KOPT-K1 (cell line): ENCODE measurements at regions not wholly inside any gene's neighbourhood (a gene's known extent, or its start where the extent isn't known, plus 50 kb on each side); places are given as distances from the start of the nearest gene placed in this dataset.

Source experiments
- H3K27ac ChIP-seq: fragments of 200-600 bp; sonication (generic); 2 replicates; pipeline ENCODE4 v1.5.1; 2016; ENCODE audit warnings: antibody characterized with exemption, mild to moderate bottlenecking, low read depth, low read length; ENCODE audit not compliant: poor library complexity, severe bottlenecking
- H3K36me3 ChIP-seq: fragments of 200-600 bp; sonication (generic); 2 replicates; pipeline ENCODE4 v1.5.1; 2017; ENCODE audit warnings: antibody characterized with exemption, mild to moderate bottlenecking, low read length, moderate library complexity; ENCODE audit not compliant: insufficient read depth
- H3K9me3 ChIP-seq: fragments of 200-600 bp; sonication (generic); 2 replicates; pipeline ENCODE4 v1.5.1; 2017; ENCODE audit warnings: antibody characterized with exemption, low read length, mild to moderate bottlenecking; ENCODE audit not compliant: insufficient read depth, poor library complexity, severe bottlenecking

GRCh38 chr2:145049475-145049874 is 529.6 kb upstream of the ZEB2 start:
- Histone ChIP-seq H3K36me3 (no peaks in the 10 kb centered on the region), H3K27ac (no peak overlapping the region)

DNA sequence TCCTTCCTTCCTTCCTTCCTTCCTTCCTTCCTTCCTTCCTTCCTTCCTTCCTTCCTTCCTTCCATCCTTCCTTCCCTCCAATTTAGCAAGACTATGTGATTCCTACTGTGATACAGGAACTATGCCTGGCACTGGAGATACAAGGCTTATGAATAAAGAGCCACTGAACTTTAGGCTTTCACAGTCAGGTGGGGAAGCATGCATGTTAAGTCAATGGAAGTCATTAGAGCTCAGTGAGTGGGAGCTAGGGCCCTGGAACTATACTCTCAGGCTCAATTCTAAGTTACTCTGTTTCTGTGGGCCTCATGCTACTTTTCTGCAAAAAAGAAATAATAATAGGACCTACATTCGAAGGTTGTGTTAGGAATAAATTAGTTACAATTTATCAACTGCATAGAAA is 527.6 kb upstream of the ZEB2 start:
- Histone ChIP-seq H3K36me3 (no peaks in the 10 kb centered on the region), H3K9me3 (no peaks in the 10 kb centered on the region), H3K27ac (no peak overlapping the region)

More at GRCh38 chr2:145049475-145049874, 529.6 kb upstream of the ZEB2 start:
- H3K9me3 ChIP-seq, result no peaks in the 10 kb centered on the region

GRCh38 chr2:145044491-145044890 is 524.6 kb upstream of the ZEB2 start:
- Histone ChIP-seq H3K36me3 (no peaks in the 10 kb centered on the region), H3K27ac (no peak overlapping the region), H3K9me3 (no peaks in the 10 kb centered on the region)

GRCh38 chr2:145043399-145043834 is 523.5 kb upstream of the ZEB2 start:
- H3K36me3 ChIP-seq, result no peaks in the 10 kb centered on the region
- no peaks in the 10 kb centered on the region for H3K9me3 ChIP-seq
- H3K27ac ChIP-seq, result no peak overlapping the region

GRCh38 chr2:145041706-145042105 is 521.8 kb upstream of the ZEB2 start:
- H3K9me3 ChIP-seq, result no peaks in the 10 kb centered on the region
- no peaks in the 10 kb centered on the region for H3K36me3 ChIP-seq
- no peak overlapping the region for H3K27ac ChIP-seq

DNA sequence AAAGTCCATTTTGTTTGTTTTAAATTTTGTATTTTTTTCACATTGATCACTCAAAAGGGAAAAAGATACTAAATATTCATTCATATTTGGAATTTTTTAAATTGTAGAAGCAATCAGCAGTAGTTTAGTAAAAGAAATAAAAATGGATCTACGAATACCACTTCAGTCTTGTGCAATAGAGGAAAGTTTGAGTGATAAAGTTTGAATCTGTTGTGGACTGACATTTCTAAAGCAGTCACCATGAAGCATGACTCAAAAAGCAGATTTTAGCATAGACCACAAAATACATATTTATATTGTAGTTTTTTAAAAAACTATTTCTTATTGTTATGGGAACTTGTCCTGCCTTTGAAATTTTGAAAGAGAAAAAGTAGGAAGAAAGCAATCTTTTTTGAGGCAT is 520.5 kb upstream of the ZEB2 start:
- Histone ChIP-seq H3K36me3 (no peaks in the 10 kb centered on the region), H3K27ac (no peak overlapping the region), H3K9me3 (no peaks in the 10 kb centered on the region)

- Histone ChIP-seq H3K27ac (no peak overlapping the region), H3K9me3 (no peaks in the 10 kb centered on the region)
Observed at GRCh38 chr2:145038041-145038525, 518.2 kb upstream of the ZEB2 start.

GRCh38 chr2:145036421-145037011 is 516.6 kb upstream of the ZEB2 start:
- no peaks in the 10 kb centered on the region for H3K9me3 ChIP-seq
- H3K27ac ChIP-seq, result no peak overlapping the region
- no peaks in the 10 kb centered on the region for H3K36me3 ChIP-seq

More at GRCh38 chr2:145038041-145038525, 518.2 kb upstream of the ZEB2 start:
- no peaks in the 10 kb centered on the region for H3K36me3 ChIP-seq

- no peaks in the 10 kb centered on the region for H3K9me3 ChIP-seq
- H3K36me3 ChIP-seq, result no peaks in the 10 kb centered on the region
- no peak overlapping the region for H3K27ac ChIP-seq
Observed at GRCh38 chr2:145034511-145034910, 514.6 kb upstream of the ZEB2 start.

DNA sequence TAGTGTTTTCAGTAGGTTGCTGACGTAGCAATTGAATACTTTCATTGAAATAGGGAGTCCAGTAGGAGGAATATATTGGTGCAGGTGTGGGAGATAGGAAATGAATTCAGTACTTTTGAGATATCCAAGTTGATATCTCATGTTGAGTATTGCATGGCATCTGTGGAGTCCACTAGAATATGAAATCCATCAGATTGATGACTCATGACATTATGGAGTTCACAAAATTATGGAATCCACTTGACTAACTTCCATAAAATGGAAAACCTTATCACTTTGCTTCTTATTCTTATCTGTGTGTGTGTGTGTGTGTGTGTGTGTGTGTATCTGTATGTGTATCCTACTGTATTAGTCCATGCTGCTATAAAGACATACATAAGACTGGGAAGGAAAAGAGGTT is 513.5 kb upstream of the ZEB2 start:
- Histone ChIP-seq H3K36me3 (no peaks in the 10 kb centered on the region), H3K27ac (no peak overlapping the region), H3K9me3 (no peaks in the 10 kb centered on the region)

GRCh38 chr2:145032791-145033190 is 512.9 kb upstream of the ZEB2 start:
- no peaks in the 10 kb centered on the region for H3K9me3 ChIP-seq
- no peaks in the 10 kb centered on the region for H3K36me3 ChIP-seq
- no peak overlapping the region for H3K27ac ChIP-seq

DNA sequence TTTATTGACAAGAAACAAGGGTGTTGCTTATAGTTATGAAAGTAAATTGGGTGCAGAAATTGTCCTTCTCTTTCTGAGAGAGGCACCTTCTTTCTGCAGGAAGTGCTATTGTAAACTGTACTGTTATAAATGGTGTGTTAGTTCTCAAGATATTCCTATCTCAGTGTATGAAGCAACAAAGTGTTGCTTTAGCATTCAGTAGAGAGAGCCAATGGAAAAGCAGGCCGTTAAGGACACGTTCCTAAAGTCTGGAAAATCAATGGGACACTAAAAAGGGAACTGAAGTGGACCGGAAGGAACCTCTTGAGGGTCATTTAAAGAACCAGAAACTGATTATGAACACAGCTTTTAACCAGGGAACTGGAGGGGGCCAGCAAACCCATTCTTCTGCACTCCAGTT is 510.0 kb upstream of the ZEB2 start:
- no peaks in the 10 kb centered on the region for H3K36me3 ChIP-seq
- no peaks in the 10 kb centered on the region for H3K9me3 ChIP-seq
- H3K27ac ChIP-seq, result no peak overlapping the region

DNA sequence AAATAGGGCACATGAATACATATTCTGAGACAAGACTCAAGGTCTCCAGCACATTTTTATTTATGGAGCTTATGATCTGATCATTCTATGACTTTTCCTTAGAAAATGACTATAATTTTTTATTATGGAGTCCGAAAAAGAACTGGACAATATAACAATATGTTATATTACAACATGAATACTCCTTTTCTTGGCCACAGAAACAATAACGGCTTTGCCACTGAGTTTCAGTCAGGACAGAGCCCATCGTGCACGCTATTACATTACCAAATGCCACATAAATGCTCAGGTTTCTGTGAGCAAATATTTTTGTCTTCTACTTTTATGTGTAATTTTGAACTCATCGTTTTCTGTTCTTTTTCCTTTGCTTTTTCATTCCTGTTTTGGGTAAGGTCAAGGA is 509.2 kb upstream of the ZEB2 start:
- Histone ChIP-seq H3K9me3 (no peaks in the 10 kb centered on the region), H3K36me3 (no peaks in the 10 kb centered on the region), H3K27ac (no peak overlapping the region)

- Histone ChIP-seq H3K27ac (no peak overlapping the region), H3K9me3 (no peaks in the 10 kb centered on the region), H3K36me3 (no peaks in the 10 kb centered on the region)
Observed at GRCh38 chr2:145028101-145028920, 508.4 kb upstream of the ZEB2 start.

DNA sequence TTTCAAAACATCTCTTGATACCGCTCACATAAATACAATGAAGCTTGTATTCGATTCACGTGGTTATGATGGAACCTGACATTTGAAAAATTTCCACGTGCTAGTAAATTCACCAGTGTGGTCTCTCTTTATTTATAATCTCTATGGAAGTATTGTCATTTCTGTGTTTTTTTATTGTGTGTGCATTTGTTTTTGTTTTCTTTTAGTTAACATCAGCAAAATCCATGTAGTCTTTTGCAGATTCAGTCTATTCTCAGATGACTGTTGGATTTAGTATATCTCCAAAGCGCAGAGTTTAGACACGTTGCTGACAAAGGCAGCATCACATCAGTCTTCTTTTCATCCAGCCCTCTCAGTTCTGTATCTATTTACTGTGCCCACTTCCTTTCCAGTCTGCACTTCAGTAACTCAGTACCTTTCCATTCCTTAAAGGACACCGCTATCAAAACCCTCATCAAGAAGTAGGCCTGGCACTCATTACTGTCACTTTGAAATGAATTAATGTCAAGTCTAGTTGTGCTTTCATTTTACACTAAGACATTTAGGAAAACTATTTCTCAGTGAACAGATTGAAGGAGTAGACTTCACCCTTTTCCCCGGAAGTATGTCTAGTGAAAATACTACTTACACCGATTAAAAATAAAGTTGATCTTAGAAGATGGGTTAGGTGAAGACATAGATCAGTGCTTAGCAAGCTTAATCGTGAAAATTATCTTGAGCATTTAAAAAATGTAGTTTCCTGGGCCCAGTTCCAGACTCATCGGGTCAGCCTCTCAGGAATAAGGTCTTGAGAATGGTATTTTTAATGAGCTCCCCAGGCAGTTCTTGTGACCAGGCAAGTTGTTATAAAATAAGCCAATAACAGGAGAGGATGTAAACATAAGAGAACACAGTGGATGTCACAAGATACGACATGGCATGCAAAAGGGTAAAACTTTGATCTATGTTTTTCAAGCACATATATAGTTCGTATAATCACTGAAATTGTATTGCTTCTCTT is 506.8 kb upstream of the ZEB2 start:
- no peak overlapping the region for H3K27ac ChIP-seq
- H3K9me3 ChIP-seq, result no peaks in the 10 kb centered on the region
- no peaks in the 10 kb centered on the region for H3K36me3 ChIP-seq
